ENCODE measurements at regions not wholly inside any gene's neighbourhood (a gene's known extent, or its start where the extent isn't known, plus 50 kb on each side); places are given as distances from the start of the nearest gene placed in this dataset.
A peak's percentile ranks its signal among the peaks of the same experiment; 100 is the strongest.

GRCh38 chr6:97663252-97663651, 380.2 kb upstream of the MMS22L start:
- Mint-ChIP-seq H3K4me3 (no peak overlapping the region), H3K4me1 (ENCODE audit: unreplicated experiment) (no peaks in the 10 kb centered on the region), H3K27ac (no peak overlapping the region), H3K36me3 (no peaks in the 10 kb centered on the region), H3K27me3 (peaks cover 5% of the 10 kb centered on the region), H3K9me3 (no peaks in the 10 kb centered on the region)
- TF ChIP-seq CTCF (conservative IDR thresholded peaks at IDR 0.05), result no peak
- no peak for DNase-seq (ENCODE audit: extremely low spot score, unreplicated experiment)

DNA sequence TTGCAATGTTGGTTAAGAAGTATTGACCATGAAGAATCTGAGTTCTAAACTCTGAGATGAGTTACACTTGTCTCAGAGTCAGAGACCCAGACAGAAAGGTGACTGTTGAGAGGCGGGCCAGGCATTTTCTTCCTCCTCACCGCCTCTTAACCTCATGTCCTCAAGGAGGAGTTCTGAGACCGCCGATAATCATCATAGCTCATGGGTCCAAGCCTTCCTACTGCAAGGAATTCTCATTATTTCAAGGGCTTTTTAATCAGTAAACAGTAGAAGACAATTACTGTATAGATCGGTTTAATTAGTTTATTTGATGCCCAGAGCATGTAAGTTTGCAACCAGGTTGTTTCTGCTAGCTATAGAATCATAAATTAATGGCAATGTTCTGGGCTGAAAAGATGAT, 382.4 kb upstream of the MMS22L start:
- no peak for TF ChIP-seq CTCF (conservative IDR thresholded peaks at IDR 0.05)
- no peaks in the 10 kb centered on the region for H3K4me1 Mint-ChIP-seq (ENCODE audit: unreplicated experiment)
- DNase-seq (ENCODE audit: extremely low spot score, unreplicated experiment), result no peak

DNA sequence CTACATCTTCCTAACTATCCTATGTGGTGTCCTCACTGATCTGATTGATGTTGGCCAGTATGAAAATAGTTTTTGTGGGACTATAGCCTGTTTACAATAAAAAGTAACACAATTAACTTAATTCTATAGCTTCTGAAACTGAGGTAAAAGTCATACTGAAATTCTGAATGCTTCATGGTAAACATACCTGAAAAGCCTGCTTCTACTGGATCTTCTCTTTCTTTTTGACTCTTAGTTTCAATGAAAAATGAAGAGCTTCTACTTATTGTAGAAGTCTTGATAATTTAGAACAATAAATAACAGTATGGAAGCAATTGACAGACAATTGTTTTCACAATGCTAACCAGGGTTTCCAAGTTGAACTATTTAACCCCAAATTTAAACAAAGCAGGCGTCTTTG, 383.9 kb upstream of the MMS22L start:
- H3K27ac Mint-ChIP-seq, result no peak overlapping the region
- DNase-seq (ENCODE audit: extremely low spot score, unreplicated experiment), result no peak
- no peak for TF ChIP-seq CTCF (conservative IDR thresholded peaks at IDR 0.05)
- peaks cover under 1% of the 10 kb centered on the region for H3K27me3 Mint-ChIP-seq
- H3K4me1 Mint-ChIP-seq (ENCODE audit: unreplicated experiment), result no peaks in the 10 kb centered on the region
- no peaks in the 10 kb centered on the region for H3K9me3 Mint-ChIP-seq
- no peak overlapping the region for H3K4me3 Mint-ChIP-seq
- H3K36me3 Mint-ChIP-seq, result no peaks in the 10 kb centered on the region

More for the DNA sequence above, 382.4 kb upstream of the MMS22L start:
- Mint-ChIP-seq H3K27me3 (peaks cover 5% of the 10 kb centered on the region), H3K27ac (no peak overlapping the region), H3K4me3 (no peak overlapping the region), H3K9me3 (no peaks in the 10 kb centered on the region), H3K36me3 (no peaks in the 10 kb centered on the region)

GRCh38 chr6:97668716-97669115, 385.7 kb upstream of the MMS22L start:
- no peak for DNase-seq (ENCODE audit: extremely low spot score, unreplicated experiment)
- H3K4me1 Mint-ChIP-seq (ENCODE audit: unreplicated experiment), result no peaks in the 10 kb centered on the region
- no peaks in the 10 kb centered on the region for H3K36me3 Mint-ChIP-seq
- no peaks in the 10 kb centered on the region for H3K27me3 Mint-ChIP-seq
- no peak overlapping the region for H3K4me3 Mint-ChIP-seq
- H3K27ac Mint-ChIP-seq, result no peak overlapping the region
- H3K9me3 Mint-ChIP-seq, result no peaks in the 10 kb centered on the region
- TF ChIP-seq CTCF (conservative IDR thresholded peaks at IDR 0.05), result peak; percentile 18

DNA sequence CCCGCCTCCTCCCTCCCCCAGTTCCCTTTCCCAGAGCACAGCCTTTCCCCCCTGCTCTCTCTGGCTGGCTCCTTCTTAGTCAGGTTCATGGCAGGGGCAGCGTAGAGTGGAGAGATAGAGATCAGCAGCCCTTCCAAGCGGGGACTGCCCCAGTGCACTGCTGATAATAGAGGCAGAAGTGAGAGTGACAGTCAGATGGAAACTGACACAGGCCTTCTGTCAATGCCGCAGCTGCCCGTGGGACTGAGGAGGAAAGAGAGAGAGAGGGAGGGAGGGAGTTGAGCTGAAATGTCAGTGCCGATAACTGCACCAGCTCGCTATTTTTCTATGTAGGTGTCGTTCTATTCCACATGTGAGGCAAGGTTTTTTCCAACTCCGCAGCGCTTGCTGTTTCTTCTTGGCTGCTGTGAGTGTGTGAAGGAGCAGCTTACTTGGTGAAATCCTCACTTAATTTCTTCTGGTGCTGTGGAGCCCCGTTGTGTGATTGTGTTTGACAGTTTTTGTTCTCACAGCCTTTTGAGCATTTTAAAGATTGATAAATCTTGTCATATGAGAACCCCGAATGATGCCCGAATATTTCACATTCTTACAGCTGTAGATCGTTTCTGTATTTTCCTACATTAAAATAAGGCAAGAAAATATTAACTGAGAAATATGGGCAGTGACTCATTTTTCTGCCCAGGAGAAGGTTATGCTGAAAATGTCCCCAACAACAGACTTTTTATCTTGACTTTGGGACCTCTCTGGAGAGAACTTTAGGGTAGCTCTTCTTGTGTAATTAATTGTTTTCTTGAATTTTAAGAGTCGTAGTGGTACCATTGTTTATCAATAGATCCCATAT, 386.4 kb upstream of the MMS22L start:
- Mint-ChIP-seq H3K36me3 (no peaks in the 10 kb centered on the region), H3K9me3 (no peaks in the 10 kb centered on the region), H3K27ac (no peak overlapping the region), H3K4me3 (no peak overlapping the region), H3K4me1 (ENCODE audit: unreplicated experiment) (no peaks in the 10 kb centered on the region), H3K27me3 (no peaks in the 10 kb centered on the region)
- no peak for TF ChIP-seq CTCF (conservative IDR thresholded peaks at IDR 0.05)
- DNase-seq (ENCODE audit: extremely low spot score, unreplicated experiment), result no peak

Data from type B pancreatic cell (in vitro differentiated cells).